ENCODE measurements at regions not wholly inside any gene's neighbourhood (a gene's known extent, or its start where the extent isn't known, plus 50 kb on each side); places are given as distances from the start of the nearest gene placed in this dataset.

GRCh38 chr5:3680821-3681220 is 85.2 kb downstream of the IRX1 start:
- H3K27me3 Mint-ChIP-seq = no peaks in the 10 kb centered on the region
- DNase-seq (no peak), ATAC-seq (no peak)
- no peak for TF ChIP-seq CTCF (IDR thresholded peaks at IDR 0.05)
- POLR2A ChIA-PET = no interaction called here
- no peak overlapping the region for H3K27ac Mint-ChIP-seq
- no peaks in the 10 kb centered on the region for H3K36me3 Mint-ChIP-seq (ENCODE audit: low read depth)
- no peak overlapping the region for H3K4me3 Mint-ChIP-seq
- no peaks in the 10 kb centered on the region for H3K4me1 Mint-ChIP-seq (ENCODE audit: low read depth)
- CTCF ChIA-PET = no interaction called here
- H3K9me3 Mint-ChIP-seq = no peaks in the 10 kb centered on the region
- intact Hi-C loops (cut with micrococcal nuclease) = no loop called here

GRCh38 chr5:3684118-3684517 is 88.5 kb downstream of the IRX1 start:
- no peaks in the 10 kb centered on the region for H3K36me3 Mint-ChIP-seq (ENCODE audit: low read depth)
- intact Hi-C loops (cut with micrococcal nuclease) = no loop called here
- POLR2A ChIA-PET = no interaction called here
- no peaks in the 10 kb centered on the region for H3K27me3 Mint-ChIP-seq
- no peaks in the 10 kb centered on the region for H3K9me3 Mint-ChIP-seq
- DNase-seq = no peak
- H3K27ac Mint-ChIP-seq = no peak overlapping the region
- no peak overlapping the region for H3K4me3 Mint-ChIP-seq
- CTCF ChIA-PET = no interaction called here
- no peak for ATAC-seq
- no peak for TF ChIP-seq CTCF (IDR thresholded peaks at IDR 0.05)
- no peaks in the 10 kb centered on the region for H3K4me1 Mint-ChIP-seq (ENCODE audit: low read depth)

GRCh38 chr5:3684771-3685354 is 89.2 kb downstream of the IRX1 start:
- no peak for TF ChIP-seq CTCF (IDR thresholded peaks at IDR 0.05)
- ChIA-PET CTCF (no interaction called here), POLR2A (no interaction called here)
- Mint-ChIP-seq H3K9me3 (no peaks in the 10 kb centered on the region), H3K36me3 (ENCODE audit: low read depth) (no peaks in the 10 kb centered on the region), H3K27ac (no peak overlapping the region), H3K27me3 (no peaks in the 10 kb centered on the region), H3K4me3 (no peak overlapping the region), H3K4me1 (ENCODE audit: low read depth) (no peaks in the 10 kb centered on the region)
- ATAC-seq (no peak), DNase-seq (no peak)
- intact Hi-C loops (cut with micrococcal nuclease) = no loop called here

- no peak for DNase-seq
- intact Hi-C loops (cut with micrococcal nuclease) = no loop called here
- H3K36me3 Mint-ChIP-seq (ENCODE audit: low read depth) = no peaks in the 10 kb centered on the region
- no peak for ATAC-seq
- TF ChIP-seq CTCF (IDR thresholded peaks at IDR 0.05) = no peak
- no peaks in the 10 kb centered on the region for H3K9me3 Mint-ChIP-seq
- CTCF ChIA-PET = no interaction called here
- no peak overlapping the region for H3K4me3 Mint-ChIP-seq
- POLR2A ChIA-PET = interaction anchor here (0.9 kb wide), 1 partner anchor 14 kb away, joined by 3 read pairs; no protein-coding TSS in a partner anchor
- H3K27me3 Mint-ChIP-seq = no peaks in the 10 kb centered on the region
- H3K4me1 Mint-ChIP-seq (ENCODE audit: low read depth) = no peaks in the 10 kb centered on the region
- no peak overlapping the region for H3K27ac Mint-ChIP-seq
Observed at GRCh38 chr5:3694819-3695218, 99.2 kb downstream of the IRX1 start.

- ATAC-seq (no peak), DNase-seq (no peak)
- no peak for TF ChIP-seq CTCF (IDR thresholded peaks at IDR 0.05)
- Mint-ChIP-seq H3K4me3 (no peak overlapping the region), H3K36me3 (ENCODE audit: low read depth) (no peaks in the 10 kb centered on the region), H3K27me3 (no peaks in the 10 kb centered on the region), H3K4me1 (ENCODE audit: low read depth) (no peaks in the 10 kb centered on the region), H3K9me3 (no peaks in the 10 kb centered on the region), H3K27ac (no peak overlapping the region)
- ChIA-PET POLR2A (interaction anchor here (0.9 kb wide), 1 partner anchor 13 kb away, joined by 3 read pairs; no protein-coding TSS in a partner anchor), CTCF (no interaction called here)
- intact Hi-C loops (cut with micrococcal nuclease) = no loop called here
Observed at GRCh38 chr5:3695818-3696217, 100.2 kb downstream of the IRX1 start.
